K562 (cell line): ENCODE measurements at regions not wholly inside any gene's neighbourhood (a gene's known extent, or its start where the extent isn't known, plus 50 kb on each side); places are given as distances from the start of the nearest gene placed in this dataset.
A peak's percentile ranks its signal among the peaks of the same experiment; 100 is the strongest.

Source experiments
- CBFA2T3 ChIP-seq: fragments of 450-650 bp; IDR thresholded peaks from 2 replicates; pipeline ENCODE4 v1.6.1; 2017
- CC2D1A ChIP-seq: fragments of 450-650 bp; IDR thresholded peaks from 2 replicates; pipeline ENCODE4 v1.6.1; 2017; ENCODE audit warnings: mild to moderate bottlenecking
- CHD4 ChIP-seq: fragments of 200-600 bp; sonication (generic); IDR thresholded peaks from 3 replicates; pipeline ENCODE4 v1.6.1; 2012; ENCODE audit warnings: low read depth, mild to moderate bottlenecking, mixed read lengths, low read length, inconsistent platforms; ENCODE audit not compliant: insufficient read depth, insufficient replicate concordance, poor library complexity, severe bottlenecking
- ERF ChIP-seq: fragments of 450-650 bp; formaldehyde crosslinking; IDR thresholded peaks from 2 replicates; pipeline ENCODE4 v1.4.0; 2020; ENCODE audit warnings: mild to moderate bottlenecking, mixed read lengths
- GABPB2 ChIP-seq: fragments of 250-450 bp; sonication (Bioruptor Pico); conservative IDR thresholded peaks from 2 replicates; pipeline ENCODE4 v1.5.1; 2021; ENCODE audit warnings: mild to moderate bottlenecking
- HDAC8 ChIP-seq: fragments of 450-650 bp; IDR thresholded peaks from 2 replicates; pipeline ENCODE4 v1.6.1; 2016; ENCODE audit warnings: mild to moderate bottlenecking, missing genetic modification characterization, moderate library complexity, missing compliant biosample characterization
- NELFE ChIP-seq: IDR thresholded peaks from 2 replicates; pipeline ENCODE4 v1.6.1; 2011; ENCODE audit warnings: mild to moderate bottlenecking; ENCODE audit not compliant: insufficient read depth, insufficient read length
- SETDB1 ChIP-seq: IDR thresholded peaks from one replicate; pipeline ENCODE4 v1.6.1; 2012; ENCODE audit warnings: low read length, control low read depth, inconsistent platforms
- SRSF3 ChIP-seq: fragments of 200-400 bp; formaldehyde crosslinking; IDR thresholded peaks from 2 replicates; pipeline ENCODE4 v1.6.1; 2016; ENCODE audit warnings: mild to moderate bottlenecking, low read length, moderate library complexity; ENCODE audit not compliant: insufficient read depth
- ZNF24 ChIP-seq: fragments of 450-650 bp; IDR thresholded peaks from 2 replicates; pipeline ENCODE4 v1.6.1; 2016
- TF ChIP-seq, protein P1 (sequence below): sonication (generic); formaldehyde crosslinking; IDR thresholded peaks from 2 replicates; pipeline ENCODE4 v1.8.0; 2023; ENCODE audit warnings: mild to moderate bottlenecking, missing genetic modification reagents
- TF ChIP-seq, protein P2 (sequence below): fragments of 200-800 bp; sonication (Bioruptor generic); IDR thresholded peaks from 2 replicates; pipeline ENCODE4 v1.6.1; 2016; ENCODE audit warnings: missing genetic modification characterization, missing compliant biosample characterization

GRCh38 chr15:95709959-95710695 is 620.4 kb upstream of the NR2F2 start (continued):
- no peak for TF ChIP-seq CHD4
- TF ChIP-seq CBFA2T3 = peak; percentile 100
- peak; percentile 99 for TF ChIP-seq CC2D1A
- TF ChIP-seq ERF (CRISPR knock-in tag) = no peak
- TF ChIP-seq HDAC8 = no peak
- TF ChIP-seq, protein P1, sequence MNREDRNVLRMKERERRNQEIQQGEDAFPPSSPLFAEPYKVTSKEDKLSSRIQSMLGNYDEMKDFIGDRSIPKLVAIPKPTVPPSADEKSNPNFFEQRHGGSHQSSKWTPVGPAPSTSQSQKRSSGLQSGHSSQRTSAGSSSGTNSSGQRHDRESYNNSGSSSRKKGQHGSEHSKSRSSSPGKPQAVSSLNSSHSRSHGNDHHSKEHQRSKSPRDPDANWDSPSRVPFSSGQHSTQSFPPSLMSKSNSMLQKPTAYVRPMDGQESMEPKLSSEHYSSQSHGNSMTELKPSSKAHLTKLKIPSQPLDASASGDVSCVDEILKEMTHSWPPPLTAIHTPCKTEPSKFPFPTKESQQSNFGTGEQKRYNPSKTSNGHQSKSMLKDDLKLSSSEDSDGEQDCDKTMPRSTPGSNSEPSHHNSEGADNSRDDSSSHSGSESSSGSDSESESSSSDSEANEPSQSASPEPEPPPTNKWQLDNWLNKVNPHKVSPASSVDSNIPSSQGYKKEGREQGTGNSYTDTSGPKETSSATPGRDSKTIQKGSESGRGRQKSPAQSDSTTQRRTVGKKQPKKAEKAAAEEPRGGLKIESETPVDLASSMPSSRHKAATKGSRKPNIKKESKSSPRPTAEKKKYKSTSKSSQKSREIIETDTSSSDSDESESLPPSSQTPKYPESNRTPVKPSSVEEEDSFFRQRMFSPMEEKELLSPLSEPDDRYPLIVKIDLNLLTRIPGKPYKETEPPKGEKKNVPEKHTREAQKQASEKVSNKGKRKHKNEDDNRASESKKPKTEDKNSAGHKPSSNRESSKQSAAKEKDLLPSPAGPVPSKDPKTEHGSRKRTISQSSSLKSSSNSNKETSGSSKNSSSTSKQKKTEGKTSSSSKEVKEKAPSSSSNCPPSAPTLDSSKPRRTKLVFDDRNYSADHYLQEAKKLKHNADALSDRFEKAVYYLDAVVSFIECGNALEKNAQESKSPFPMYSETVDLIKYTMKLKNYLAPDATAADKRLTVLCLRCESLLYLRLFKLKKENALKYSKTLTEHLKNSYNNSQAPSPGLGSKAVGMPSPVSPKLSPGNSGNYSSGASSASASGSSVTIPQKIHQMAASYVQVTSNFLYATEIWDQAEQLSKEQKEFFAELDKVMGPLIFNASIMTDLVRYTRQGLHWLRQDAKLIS = no peak
- no peak for TF ChIP-seq SRSF3
- TF ChIP-seq, protein P2, sequence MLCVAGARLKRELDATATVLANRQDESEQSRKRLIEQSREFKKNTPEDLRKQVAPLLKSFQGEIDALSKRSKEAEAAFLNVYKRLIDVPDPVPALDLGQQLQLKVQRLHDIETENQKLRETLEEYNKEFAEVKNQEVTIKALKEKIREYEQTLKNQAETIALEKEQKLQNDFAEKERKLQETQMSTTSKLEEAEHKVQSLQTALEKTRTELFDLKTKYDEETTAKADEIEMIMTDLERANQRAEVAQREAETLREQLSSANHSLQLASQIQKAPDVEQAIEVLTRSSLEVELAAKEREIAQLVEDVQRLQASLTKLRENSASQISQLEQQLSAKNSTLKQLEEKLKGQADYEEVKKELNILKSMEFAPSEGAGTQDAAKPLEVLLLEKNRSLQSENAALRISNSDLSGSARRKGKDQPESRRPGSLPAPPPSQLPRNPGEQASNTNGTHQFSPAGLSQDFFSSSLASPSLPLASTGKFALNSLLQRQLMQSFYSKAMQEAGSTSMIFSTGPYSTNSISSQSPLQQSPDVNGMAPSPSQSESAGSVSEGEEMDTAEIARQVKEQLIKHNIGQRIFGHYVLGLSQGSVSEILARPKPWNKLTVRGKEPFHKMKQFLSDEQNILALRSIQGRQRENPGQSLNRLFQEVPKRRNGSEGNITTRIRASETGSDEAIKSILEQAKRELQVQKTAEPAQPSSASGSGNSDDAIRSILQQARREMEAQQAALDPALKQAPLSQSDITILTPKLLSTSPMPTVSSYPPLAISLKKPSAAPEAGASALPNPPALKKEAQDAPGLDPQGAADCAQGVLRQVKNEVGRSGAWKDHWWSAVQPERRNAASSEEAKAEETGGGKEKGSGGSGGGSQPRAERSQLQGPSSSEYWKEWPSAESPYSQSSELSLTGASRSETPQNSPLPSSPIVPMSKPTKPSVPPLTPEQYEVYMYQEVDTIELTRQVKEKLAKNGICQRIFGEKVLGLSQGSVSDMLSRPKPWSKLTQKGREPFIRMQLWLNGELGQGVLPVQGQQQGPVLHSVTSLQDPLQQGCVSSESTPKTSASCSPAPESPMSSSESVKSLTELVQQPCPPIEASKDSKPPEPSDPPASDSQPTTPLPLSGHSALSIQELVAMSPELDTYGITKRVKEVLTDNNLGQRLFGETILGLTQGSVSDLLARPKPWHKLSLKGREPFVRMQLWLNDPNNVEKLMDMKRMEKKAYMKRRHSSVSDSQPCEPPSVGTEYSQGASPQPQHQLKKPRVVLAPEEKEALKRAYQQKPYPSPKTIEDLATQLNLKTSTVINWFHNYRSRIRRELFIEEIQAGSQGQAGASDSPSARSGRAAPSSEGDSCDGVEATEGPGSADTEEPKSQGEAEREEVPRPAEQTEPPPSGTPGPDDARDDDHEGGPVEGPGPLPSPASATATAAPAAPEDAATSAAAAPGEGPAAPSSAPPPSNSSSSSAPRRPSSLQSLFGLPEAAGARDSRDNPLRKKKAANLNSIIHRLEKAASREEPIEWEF (CRISPR knock-in tag) = peak; percentile 46; the same call in 1 of the 2 replicates
- no peak for TF ChIP-seq GABPB2
- TF ChIP-seq ZNF24 = 0 out of 2 replicates have a peak, but pooled peaks have one; percentile 36
- no peak for TF ChIP-seq NELFE
- TF ChIP-seq SETDB1 = no peak
